Hepatic stellate cell (primary cell): ENCODE measurements at regions not wholly inside any gene's neighbourhood (a gene's known extent, or its start where the extent isn't known, plus 50 kb on each side); places are given as distances from the start of the nearest gene placed in this dataset.
A peak's percentile ranks its signal among the peaks of the same experiment; 100 is the strongest.
"Not testable (repeated sequence)": the region's sequence is repeated elsewhere in the genome, so short reads cannot be mapped to it uniquely, and the experiment has no call there.

Source experiments
- DNase-seq: peaks from one replicate; pipeline ENCODE4 v3.0.0; 2011; ENCODE audit warnings: low spot score

- not testable (repeated sequence) for DNase-seq
Observed at GRCh38 chr12:19625551-19625950, 186.3 kb downstream of the AEBP2 start.

GRCh38 chr12:19627719-19628118 is 188.4 kb downstream of the AEBP2 start:
- DNase-seq = no peak

GRCh38 chr12:19630536-19630935 is 191.2 kb downstream of the AEBP2 start:
- no peak for DNase-seq

GRCh38 chr12:19633194-19633593 is 193.9 kb downstream of the AEBP2 start:
- DNase-seq = no peak

- DNase-seq = no peak
Observed at GRCh38 chr12:19633641-19634040, 194.3 kb downstream of the AEBP2 start.

- DNase-seq = no peak
Observed at GRCh38 chr12:19639781-19640415, 200.6 kb downstream of the AEBP2 start.

- DNase-seq = no peak
Observed at GRCh38 chr12:19641235-19642080, 202.2 kb downstream of the AEBP2 start.

GRCh38 chr12:19642345-19642744 is 203.1 kb downstream of the AEBP2 start:
- no peak for DNase-seq

- peak; percentile 34 for DNase-seq
Observed at GRCh38 chr12:19643635-19644034, 204.3 kb downstream of the AEBP2 start.

GRCh38 chr12:19644571-19644970 is 205.3 kb downstream of the AEBP2 start:
- no peak for DNase-seq

- DNase-seq = no peak
Observed at GRCh38 chr12:19645823-19646222, 206.5 kb downstream of the AEBP2 start.

- DNase-seq = no peak
Observed at GRCh38 chr12:19646599-19646998, 207.3 kb downstream of the AEBP2 start.

- no peak for DNase-seq
Observed at GRCh38 chr12:19647806-19648556, 208.7 kb downstream of the AEBP2 start.

- no peak for DNase-seq
Observed at GRCh38 chr12:19648591-19648990, 209.3 kb downstream of the AEBP2 start.

GRCh38 chr12:19652386-19652785 is 213.1 kb downstream of the AEBP2 start:
- DNase-seq = peak; percentile 6

- peak; percentile 35 for DNase-seq
Observed at GRCh38 chr12:19654650-19655376, 215.5 kb downstream of the AEBP2 start.

- no peak for DNase-seq
Observed at GRCh38 chr12:19657118-19657731, 217.9 kb downstream of the AEBP2 start.

GRCh38 chr12:19657732-19658130 is 218.4 kb downstream of the AEBP2 start:
- DNase-seq = no peak

GRCh38 chr12:19659086-19659485 is 219.8 kb downstream of the AEBP2 start:
- DNase-seq = no peak

- DNase-seq = no peak
Observed at GRCh38 chr12:19659501-19659900, 220.2 kb downstream of the AEBP2 start.

GRCh38 chr12:19665121-19665900 is 226.0 kb downstream of the AEBP2 start:
- DNase-seq = no peak
